K562 (cell line): ENCODE measurements at regions not wholly inside any gene's neighbourhood (a gene's known extent, or its start where the extent isn't known, plus 50 kb on each side); places are given as distances from the start of the nearest gene placed in this dataset.

Experiments
- ATAC-seq: fragments of 200-7000 bp; cut with Tn5 transposase; 3 replicates; pipeline ENCODE4 v1.9.1; 2020; ENCODE audit warnings: moderate library complexity
- BruUV-seq: library from RNA; stranded (reverse); fragments of 400-500 nt; replicated peaks from 2 replicates; lab custom pipeline; 2021; lab: Mats Ljungman, UMichigan
- CTCF ChIA-PET: fragments of 300-600 bp; formaldehyde crosslinking; extraction: SDS; loops from one replicate; lab custom pipeline; 2021; ENCODE audit warnings: low intra/inter-chr PET ratio; lab: Yijun Ruan, JAX
- POLR2A ChIA-PET: fragments of 300-600, 350-650 bp; sonication (Branson Sonifier 250); formaldehyde crosslinking; extraction: SDS; loops from one replicate; lab custom pipeline; 2021; ENCODE audit warnings: antibody characterized with exemption, inconsistent platforms; lab: Yijun Ruan, JAX
- DNase-seq, 4 experiments: peaks; one replicate each; pipeline versions ENCODE4 v3.0.0 to v3.0.0-alpha.2; 2011 to 2018; ENCODE audit warnings: low spot score in 3 of 4, mixed read lengths in 3 of 4; ENCODE audit errors: extremely low read depth in 1 of 4
- FAIRE-seq: peaks from 2 replicates; lab custom pipeline; 2011; peaks lifted over from hg19 to GRCh38; lab: Jason Lieb, UNC
- H2AFZ ChIP-seq: 2 replicates; pipeline ENCODE4 v1.6.0; 2011; ENCODE audit warnings: low read depth, low read length, control low read depth, inconsistent platforms
- H3K27ac ChIP-seq: fragments of 200-600 bp; 3 replicates; pipeline ENCODE4 v1.8.0; 2011; ENCODE audit warnings: low read depth, mild to moderate bottlenecking, control low read depth, inconsistent platforms, low read length, moderate library complexity, mixed read lengths; ENCODE audit errors: extremely low read depth
- H3K27me3 ChIP-seq, 2 experiments: fragments of 300-600 bp in 1 of 2; 2 replicates in 1 of 2; 3 replicates in 1 of 2; pipeline versions ENCODE4 v1.6.0 to v1.8.0; 2011; ENCODE audit warnings: inconsistent platforms in 2 of 2, low read length in 2 of 2, mild to moderate bottlenecking in 1 of 2, mixed read lengths in 1 of 2, moderate library complexity in 1 of 2; ENCODE audit not compliant: control insufficient read depth in 2 of 2, insufficient read depth in 2 of 2
- H3K36me3 ChIP-seq: fragments of 300-600 bp; 3 replicates; pipeline ENCODE4 v1.8.0; 2011; ENCODE audit warnings: mild to moderate bottlenecking, low read length, inconsistent platforms; ENCODE audit not compliant: control insufficient read depth, insufficient read depth
- H3K4me1 ChIP-seq, 2 experiments: fragments of 200-600 bp in 1 of 2; replicated peaks in 1 of 2; 2 replicates in 1 of 2; 3 replicates in 1 of 2; pipeline versions ENCODE4 v1.5.1 to v1.8.0; 2011; ENCODE audit warnings: inconsistent platforms in 2 of 2, low read length in 2 of 2, mild to moderate bottlenecking in 1 of 2, mixed read lengths in 1 of 2, moderate library complexity in 1 of 2; ENCODE audit not compliant: control insufficient read depth in 2 of 2, insufficient read depth in 2 of 2
- H3K4me2 ChIP-seq: 2 replicates; pipeline ENCODE4 v1.6.1; 2011; ENCODE audit warnings: low read length, control low read depth, inconsistent platforms, mixed read lengths; ENCODE audit not compliant: insufficient read depth
- H3K4me3 ChIP-seq: fragments of 200-600 bp; sonication (generic), shearing (Covaris generic); 2 replicates; pipeline ENCODE4 v1.5.1; 2016; ENCODE audit warnings: control low read depth, inconsistent platforms
- H3K79me2 ChIP-seq: fragments of 200-600 bp; 3 replicates; pipeline ENCODE4 v1.8.0; 2011; ENCODE audit warnings: low read length, inconsistent platforms; ENCODE audit not compliant: control insufficient read depth, insufficient read depth
- H3K9ac ChIP-seq, 2 experiments: 2 replicates each; pipeline versions ENCODE4 v1.6.0 to v1.6.1; 2011; ENCODE audit warnings: low read depth in 2 of 2, low read length in 2 of 2, control low read depth in 1 of 2, inconsistent platforms in 1 of 2, mild to moderate bottlenecking in 1 of 2, mixed read lengths in 1 of 2; ENCODE audit not compliant: insufficient read depth in 1 of 2
- H3K9me1 ChIP-seq: one replicate; pipeline ENCODE4 v1.6.0; 2011; ENCODE audit warnings: inconsistent platforms, mild to moderate bottlenecking, low read length, moderate library complexity; ENCODE audit not compliant: control insufficient read depth, insufficient read depth
- H3K9me3 ChIP-seq: replicated peaks from 2 replicates; pipeline ENCODE4 v1.5.1; 2011; ENCODE audit warnings: low read depth, low read length, inconsistent platforms; ENCODE audit not compliant: control insufficient read depth, insufficient read depth
- H4K20me1 ChIP-seq: replicated peaks from 2 replicates; pipeline ENCODE4 v1.6.1; 2011; ENCODE audit warnings: low read length, inconsistent platforms, mixed read lengths; ENCODE audit not compliant: control insufficient read depth, insufficient read depth
- CBX5 ChIP-seq: IDR thresholded peaks from 2 replicates; pipeline ENCODE4 v1.6.1; 2014; ENCODE audit warnings: low read depth, borderline replicate concordance
- CCAR2 ChIP-seq: fragments of 200-400 bp; formaldehyde crosslinking; IDR thresholded peaks from 2 replicates; pipeline ENCODE4 v1.6.1; 2017; ENCODE audit warnings: mild to moderate bottlenecking, low read depth, low read length
- DMBX1 ChIP-seq: fragments of 250-450 bp; sonication (Bioruptor Pico); IDR thresholded peaks from 2 replicates; pipeline ENCODE4 v1.8.0; 2022; ENCODE audit warnings: inconsistent platforms, mild to moderate bottlenecking, moderate library complexity, borderline replicate concordance
- RFX1 ChIP-seq: fragments of 450-650 bp; IDR thresholded peaks from 2 replicates; pipeline ENCODE4 v1.6.1; 2016; ENCODE audit warnings: mild to moderate bottlenecking, moderate library complexity
- SMARCC2 ChIP-seq: fragments of 450-650 bp; IDR thresholded peaks from 2 replicates; pipeline ENCODE4 v1.6.1; 2017; ENCODE audit warnings: antibody characterized with exemption, moderate library complexity, mild to moderate bottlenecking, low read depth
- WHSC1 ChIP-seq: IDR thresholded peaks from one replicate; pipeline ENCODE4 v1.6.1; 2012; ENCODE audit warnings: low read length, control low read depth, inconsistent platforms
- ZFPM2 ChIP-seq: fragments of 250-450 bp; sonication (Bioruptor Pico); IDR thresholded peaks from 2 replicates; pipeline ENCODE4 v1.5.1; 2022; ENCODE audit warnings: mild to moderate bottlenecking
- ZNF12 ChIP-seq: sonication (generic); formaldehyde crosslinking; IDR thresholded peaks from 2 replicates; pipeline ENCODE4 v1.4.0; 2020; ENCODE audit warnings: mild to moderate bottlenecking, missing genetic modification reagents
- ZNF184 ChIP-seq: sonication (generic); formaldehyde crosslinking; IDR thresholded peaks from 2 replicates; pipeline ENCODE4 v1.5.0; 2020; ENCODE audit warnings: missing genetic modification reagents
- ZNF584 ChIP-seq: fragments of 200-800 bp; sonication (Bioruptor generic); IDR thresholded peaks from 2 replicates; pipeline ENCODE4 v1.6.1; 2016; ENCODE audit warnings: low read depth, mild to moderate bottlenecking, missing genetic modification characterization, missing compliant biosample characterization
- WGBS: fragments of 100-300 bp; shearing (Covaris generic); methylation state at CpG from one replicate; pipeline ENCODE4 v1.1.6; 2016; ENCODE audit warnings: low coverage, mixed read lengths; ENCODE audit not compliant: insufficient coverage; ENCODE audit errors: missing lambda C conversion rate; 5-methylcytosine and 5-hydroxymethylcytosine counted together
- in situ Hi-C: fragments of 300-500 bp; cut with MboI; formaldehyde crosslinking; loops from 4 replicates; pipeline ENCODE4 v1.15.0; 2018; ENCODE audit warnings: inconsistent platforms, mixed read lengths
- intact Hi-C: fragments of 100-400 bp; cut with micrococcal nuclease; formaldehyde crosslinking; loops from 2 replicates; pipeline ENCODE4 v1.14.2; 2022
- TF ChIP-seq, protein P1 (sequence below): sonication (generic); formaldehyde crosslinking; IDR thresholded peaks from 2 replicates; pipeline ENCODE4 v1.8.0; 2022; ENCODE audit warnings: mild to moderate bottlenecking, missing genetic modification reagents

GRCh38 chr15:95944193-95944592 is 386.3 kb upstream of the NR2F2 start:
- in situ Hi-C loops = no loop called here
- ChIA-PET POLR2A (interaction anchor here (0.9 kb wide), 1 partner anchor 13 kb away, joined by 3 read pairs; no protein-coding TSS in a partner anchor), CTCF (no interaction called here)
- Histone ChIP-seq H3K27ac (no peak overlapping the region), H3K9ac (no peak overlapping the region), H4K20me1 (no peaks in the 10 kb centered on the region), H3K4me3 (no peak overlapping the region), H3K79me2 (no peaks in the 10 kb centered on the region), H3K9me1 (no peaks in the 10 kb centered on the region), H3K36me3 (no peaks in the 10 kb centered on the region), H3K4me2 (no peak overlapping the region), H3K27me3 (no peaks in the 10 kb centered on the region), H3K9me3 (no peaks in the 10 kb centered on the region; the same call in 1 of the 2 replicates), H3K4me1 (no peaks in the 10 kb centered on the region), H2AFZ (no peak overlapping the region)
- TF ChIP-seq, protein P1, sequence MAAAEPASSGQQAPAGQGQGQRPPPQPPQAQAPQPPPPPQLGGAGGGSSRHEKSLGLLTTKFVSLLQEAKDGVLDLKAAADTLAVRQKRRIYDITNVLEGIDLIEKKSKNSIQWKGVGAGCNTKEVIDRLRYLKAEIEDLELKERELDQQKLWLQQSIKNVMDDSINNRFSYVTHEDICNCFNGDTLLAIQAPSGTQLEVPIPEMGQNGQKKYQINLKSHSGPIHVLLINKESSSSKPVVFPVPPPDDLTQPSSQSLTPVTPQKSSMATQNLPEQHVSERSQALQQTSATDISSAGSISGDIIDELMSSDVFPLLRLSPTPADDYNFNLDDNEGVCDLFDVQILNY (CRISPR knock-in tag) = no peak
- TF ChIP-seq DMBX1 (CRISPR knock-in tag) (no peak), ZFPM2 (no peak), CBX5 (no peak), SMARCC2 (no peak), ZNF584 (CRISPR knock-in tag) (no peak), CCAR2 (no peak), WHSC1 (no peak), ZNF12 (CRISPR knock-in tag) (no peak), RFX1 (no peak), ZNF184 (CRISPR knock-in tag) (no peak)
- DNase-seq (no peak), ATAC-seq (no peak), FAIRE-seq (no peak)
- intact Hi-C loops = no loop called here
- WGBS = 45% methylated on average over 1 of the region's 1 CpG
- BruUV-seq = no TSS peak
